GM19023 (cell line): ENCODE measurements at regions not wholly inside any gene's neighbourhood (a gene's known extent, or its start where the extent isn't known, plus 50 kb on each side); places are given as distances from the start of the nearest gene placed in this dataset.

Source experiments
- ATAC-seq: cut with Tn5 transposase; IDR thresholded peaks from one replicate; pipeline ENCODE4 v1.9.1; 2021; ENCODE audit warnings: mild to moderate bottlenecking, moderate library complexity; ENCODE audit not compliant: unreplicated experiment

DNA sequence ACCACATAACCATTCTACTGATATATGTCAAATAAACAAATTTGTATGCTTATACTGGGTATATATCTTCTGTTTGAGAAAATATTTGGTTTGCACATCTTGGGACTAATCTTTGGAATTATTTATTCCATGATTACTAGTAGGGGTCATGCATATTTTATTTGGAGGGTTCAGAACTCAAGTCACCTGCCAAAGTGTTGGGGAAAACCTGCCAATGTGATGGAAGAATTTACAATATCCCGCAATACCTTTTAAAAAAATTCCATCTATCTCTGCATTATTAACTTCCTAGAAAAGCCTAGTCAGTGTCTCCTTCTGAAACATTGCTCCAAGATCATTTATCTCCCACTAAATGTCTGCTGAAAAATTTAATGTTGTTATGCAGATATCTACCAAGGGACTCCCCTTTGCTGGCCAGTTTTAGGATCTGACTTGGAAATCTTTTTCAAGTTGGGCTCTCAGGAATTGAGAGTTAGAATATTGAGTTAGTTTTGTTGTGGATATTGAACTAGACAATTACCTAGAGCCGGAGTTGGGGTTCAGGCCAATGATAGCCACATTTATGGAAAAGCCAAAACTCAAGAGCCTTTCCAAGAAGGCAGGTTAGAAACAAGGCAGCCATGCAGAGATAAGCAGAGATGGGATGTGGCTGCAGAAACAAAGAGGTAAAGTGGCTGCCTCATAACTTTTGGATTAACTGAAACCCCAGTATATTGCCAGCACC is 425.2 kb downstream of the ADAMTS20 start:
- no peak for ATAC-seq

DNA sequence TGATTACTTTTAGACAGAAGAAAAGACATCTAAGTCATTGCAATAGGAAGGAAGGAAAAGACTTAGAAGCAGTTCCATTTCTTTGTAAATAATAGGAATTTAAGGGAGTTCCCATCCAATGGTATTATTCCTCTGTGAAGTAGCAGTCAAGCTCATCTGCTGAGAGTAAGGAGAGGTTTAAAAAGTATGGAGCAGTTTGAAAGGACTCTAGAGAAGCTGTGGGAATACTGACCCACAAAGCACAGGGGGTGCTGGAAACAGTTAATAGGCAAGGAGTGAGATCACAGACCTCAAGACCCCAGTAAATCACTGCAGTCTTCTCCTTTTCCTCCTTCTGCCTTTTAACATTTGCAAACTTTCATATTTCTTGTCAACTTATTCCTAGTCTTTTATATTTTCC is 428.5 kb downstream of the ADAMTS20 start:
- ATAC-seq: no peak

GRCh38 chr12:43120150-43120549 is 431.9 kb downstream of the ADAMTS20 start:
- no peak for ATAC-seq

DNA sequence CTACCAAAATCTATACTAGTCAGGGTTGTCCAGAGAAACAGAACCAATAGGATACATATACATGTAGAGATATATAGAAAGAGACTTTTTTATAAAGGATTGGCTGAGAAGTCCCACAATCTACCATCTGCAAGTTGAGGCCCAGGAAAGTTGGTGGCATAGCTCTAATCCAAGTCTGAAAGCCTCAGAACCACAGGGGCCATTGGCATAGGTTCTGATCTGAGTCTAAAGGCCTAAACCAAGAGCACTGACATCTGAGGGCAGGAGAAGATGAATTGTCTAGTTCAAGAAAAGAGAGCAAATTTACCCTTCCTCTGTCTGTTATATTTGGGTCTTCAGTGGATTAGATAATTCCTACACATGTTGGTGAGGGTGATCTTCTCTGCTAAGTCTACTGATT is 433.1 kb downstream of the ADAMTS20 start:
- ATAC-seq: no peak

- ATAC-seq: no peak
These were observed 433.8 kb downstream of the ADAMTS20 start for GRCh38 chr12:43118234-43118633.

- no peak for ATAC-seq
These were observed 434.6 kb downstream of the ADAMTS20 start for GRCh38 chr12:43117226-43117930.

DNA sequence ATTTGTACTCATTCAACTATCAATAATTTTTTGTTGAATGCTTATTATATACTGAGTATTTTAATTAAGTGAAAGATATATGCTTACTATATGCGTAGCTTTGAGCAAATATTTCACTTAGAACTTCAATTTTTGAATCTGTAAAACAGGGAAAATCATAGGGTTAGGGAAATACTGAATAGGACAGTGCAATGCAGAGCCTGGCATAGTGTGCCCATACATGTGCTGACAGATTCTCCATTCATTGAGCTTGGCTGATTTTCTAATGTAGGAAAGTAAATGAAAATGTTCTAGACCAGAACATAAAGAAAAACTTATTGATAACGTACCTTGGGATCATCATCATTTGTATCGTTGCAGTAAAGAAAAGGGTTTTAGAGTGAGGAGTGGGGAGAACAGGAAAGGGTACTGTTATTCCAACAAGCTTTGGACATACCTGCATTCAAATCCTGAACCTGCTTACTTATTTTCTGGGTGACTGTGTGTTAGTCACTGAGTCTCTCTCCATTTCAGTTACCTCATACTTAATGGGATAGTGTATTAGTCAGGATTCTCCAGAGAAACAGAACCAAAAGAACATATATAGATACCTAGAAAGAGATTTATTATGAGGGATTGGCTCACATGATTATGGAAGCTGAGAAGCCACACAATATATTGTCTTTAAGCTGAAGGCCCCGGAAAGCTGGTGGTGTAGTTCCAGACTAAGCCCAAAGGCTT is 436.4 kb downstream of the ADAMTS20 start:
- no peak for ATAC-seq

GRCh38 chr12:43114316-43114715 is 437.7 kb downstream of the ADAMTS20 start:
- no peak for ATAC-seq

DNA sequence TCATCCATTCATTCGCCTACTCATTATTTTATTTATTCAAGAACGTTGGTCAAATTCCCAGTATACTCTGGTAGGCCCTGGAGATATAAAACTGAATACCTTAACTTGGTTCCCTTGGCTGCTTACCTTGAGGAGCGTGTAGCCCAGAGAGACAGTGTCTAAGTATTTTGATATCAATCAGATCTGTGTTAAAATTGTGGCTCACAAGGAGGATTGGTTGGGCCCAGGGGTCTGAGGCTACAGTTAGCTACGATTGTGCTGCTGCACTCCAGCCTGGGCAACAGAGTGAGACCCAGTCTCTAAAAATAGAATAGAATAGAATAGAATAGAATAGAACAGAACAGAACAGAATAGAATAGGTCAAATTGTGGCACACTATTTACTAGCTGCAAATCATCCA is 438.4 kb downstream of the ADAMTS20 start:
- no peak for ATAC-seq

DNA sequence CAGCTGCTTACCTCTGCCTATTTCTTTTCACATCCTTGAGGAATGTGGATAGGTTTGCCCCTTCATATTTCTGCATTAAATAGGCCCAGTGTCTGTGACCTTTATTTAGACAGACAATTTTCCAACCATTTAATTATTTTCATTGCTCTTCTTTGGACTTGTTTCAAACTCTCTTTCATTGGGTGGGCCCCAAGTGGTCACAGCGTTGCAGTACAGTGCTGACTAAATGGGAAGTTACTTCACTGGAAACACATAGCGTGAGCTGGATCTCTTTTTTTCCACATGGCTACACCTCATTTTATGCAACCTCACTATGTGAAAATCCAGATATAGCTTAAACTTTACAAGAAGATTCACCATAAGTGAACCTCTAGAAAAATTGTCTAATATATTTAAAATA is 438.9 kb downstream of the ADAMTS20 start:
- no peak for ATAC-seq

DNA sequence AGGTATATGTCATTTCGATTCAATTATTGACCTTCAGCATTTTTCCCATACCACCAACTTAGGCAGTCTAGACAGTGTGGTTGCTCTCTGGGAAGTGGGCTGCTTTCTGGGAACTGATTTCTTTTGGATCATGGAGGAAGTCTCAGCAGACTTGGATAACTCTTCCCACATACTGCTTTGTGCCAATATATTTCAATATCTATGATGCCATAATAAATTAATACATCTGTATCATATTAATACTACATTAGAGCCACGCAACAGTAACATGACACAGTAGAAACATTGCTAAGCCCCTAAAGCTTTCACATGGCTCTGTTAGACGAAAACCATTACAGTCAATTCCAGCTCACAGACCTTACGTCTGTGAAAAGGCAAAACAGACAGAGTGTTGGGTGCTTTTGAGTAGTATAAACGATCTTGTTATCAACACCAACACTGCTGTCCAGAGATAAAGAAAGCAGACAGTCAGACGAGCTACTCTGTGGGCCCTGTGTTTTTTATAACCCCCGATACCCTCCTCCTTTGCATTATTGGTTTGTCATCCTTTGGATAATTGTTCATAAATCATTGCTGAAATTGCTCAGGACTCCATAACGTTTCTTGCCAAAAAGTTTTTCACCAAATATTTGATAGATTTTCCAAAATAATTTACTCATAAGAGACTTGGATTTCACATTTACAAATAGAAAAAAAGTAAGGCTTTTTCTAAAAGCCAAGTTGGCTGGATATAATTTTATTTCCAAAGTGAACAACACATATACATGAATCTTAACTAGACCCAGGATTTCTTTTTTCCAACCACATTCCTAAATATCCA is 439.7 kb downstream of the ADAMTS20 start:
- ATAC-seq: no peak

GRCh38 chr12:43111608-43112007 is 440.4 kb downstream of the ADAMTS20 start:
- no peak for ATAC-seq

DNA sequence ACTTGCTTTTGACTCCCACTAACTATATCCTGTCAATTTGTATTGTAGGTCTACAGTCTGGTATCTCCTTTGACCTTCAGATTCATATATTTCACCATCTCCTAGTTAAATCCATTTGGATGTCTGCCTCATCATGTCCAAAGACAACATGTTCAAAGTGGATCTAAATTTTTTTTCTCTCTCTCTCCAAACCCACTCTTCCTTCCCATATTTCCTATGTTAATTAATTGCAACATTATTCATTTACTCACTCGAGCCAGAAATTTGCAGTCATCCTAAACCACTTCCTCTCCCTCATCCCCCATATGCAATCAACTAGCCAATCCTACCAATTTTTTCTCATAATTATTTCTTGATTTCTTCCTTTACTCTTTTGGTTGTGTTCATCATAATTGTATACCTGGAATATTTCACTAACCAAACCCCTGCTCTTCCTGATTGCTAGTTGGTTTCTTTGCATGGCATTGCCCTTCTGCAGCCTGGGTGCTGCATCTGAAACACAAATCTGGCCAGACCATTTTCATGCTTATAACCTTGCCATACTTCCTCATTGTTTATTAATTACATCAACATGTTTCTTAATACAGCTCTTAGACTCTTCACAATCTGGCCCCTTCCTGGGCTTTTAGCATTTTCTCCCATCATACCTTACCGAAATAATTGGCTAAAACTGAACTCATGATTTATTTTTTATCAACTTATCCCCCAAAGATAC is 442.2 kb downstream of the ADAMTS20 start:
- no peak for ATAC-seq

GRCh38 chr12:43108656-43109055 is 443.3 kb downstream of the ADAMTS20 start:
- ATAC-seq: no peak

DNA sequence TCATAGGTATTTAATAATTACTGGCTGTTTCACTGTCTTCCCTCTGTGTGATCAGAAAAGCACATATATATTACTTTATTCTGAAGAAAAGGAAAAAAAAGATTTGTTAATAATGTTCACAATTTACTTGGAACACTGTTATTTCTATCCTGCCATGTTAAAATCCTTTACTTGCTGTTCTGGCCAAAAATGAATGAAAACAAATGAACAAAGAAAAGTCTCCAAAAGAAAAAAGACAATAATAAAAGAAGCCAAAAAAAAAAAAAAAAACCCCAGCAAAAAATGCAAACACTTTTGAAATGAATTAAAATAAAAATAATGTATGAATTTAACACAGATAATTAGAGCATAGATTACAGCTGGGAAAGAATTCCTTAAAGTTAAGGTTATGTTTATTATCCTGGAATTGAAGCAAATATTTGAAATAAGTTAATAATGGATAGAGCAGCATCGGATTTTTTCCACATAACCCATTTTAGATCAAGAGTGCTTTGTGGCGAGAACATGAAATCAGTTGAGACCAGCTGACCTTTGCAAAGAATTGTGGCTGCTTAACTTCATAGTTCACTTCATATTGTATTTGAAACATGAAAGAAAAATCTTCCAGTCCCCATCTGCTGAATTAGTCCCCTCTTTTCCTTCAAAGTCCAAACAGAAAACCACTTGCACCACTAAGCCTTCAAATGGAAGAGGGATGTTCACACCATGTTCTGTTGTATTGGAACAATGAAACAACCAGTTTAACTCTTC is 444.8 kb downstream of the ADAMTS20 start:
- no peak for ATAC-seq

DNA sequence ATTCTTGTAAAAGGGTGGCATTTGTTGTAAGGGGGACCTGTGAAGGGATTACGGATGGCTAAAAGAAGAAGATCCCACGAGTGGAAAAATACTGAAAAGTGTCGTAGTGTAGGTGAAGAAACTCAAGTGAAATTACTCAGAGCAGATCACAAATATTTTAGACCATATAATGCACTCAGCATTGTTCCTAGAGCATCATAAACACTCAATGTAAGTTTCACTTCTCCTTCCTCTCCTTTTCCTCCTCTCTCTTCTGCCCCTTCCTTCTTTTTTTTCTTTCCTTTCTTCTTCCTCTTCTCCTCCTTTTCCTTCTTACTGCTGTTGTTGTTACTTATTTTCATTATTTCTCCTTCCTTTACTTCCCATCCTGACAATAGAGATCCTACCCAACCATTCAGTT is 445.6 kb downstream of the ADAMTS20 start:
- ATAC-seq: no peak

- no peak for ATAC-seq
These were observed 446.5 kb downstream of the ADAMTS20 start for GRCh38 chr12:43105426-43105981.

GRCh38 chr12:43104494-43104893 is 447.5 kb downstream of the ADAMTS20 start:
- no peak for ATAC-seq

DNA sequence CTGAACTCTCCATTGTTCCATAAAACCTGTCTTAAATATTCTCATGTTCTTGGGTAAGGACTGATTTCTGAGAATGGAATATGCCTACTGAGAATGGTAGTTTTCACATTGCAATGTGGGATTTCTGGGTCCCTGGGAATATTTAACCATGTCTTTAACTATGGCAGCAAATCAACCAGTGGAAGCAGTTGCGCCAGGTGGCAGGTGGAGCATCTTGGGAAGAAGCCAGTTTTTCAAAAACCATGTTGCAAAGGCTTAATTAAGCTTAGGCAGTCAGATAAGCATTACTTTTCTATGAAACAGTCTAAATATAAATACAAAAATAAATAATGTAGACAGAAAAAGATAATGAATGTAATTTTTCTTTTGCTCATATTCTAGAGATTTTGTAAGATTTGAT is 448.1 kb downstream of the ADAMTS20 start:
- ATAC-seq: no peak
